Uterus (tissue), 3 donors: ENCODE measurements at regions not wholly inside any gene's neighbourhood (a gene's known extent, or its start where the extent isn't known, plus 50 kb on each side); places are given as distances from the start of the nearest gene placed in this dataset.

ENCODE experiments used
- DNase-seq, 2 donors: peaks; one replicate each; pipeline ENCODE4 v3.0.0-alpha.2; 2019 to 2020
- H3K27ac ChIP-seq, 2 donors: fragments of 200-600 bp; sonication (generic); 1 replicate in 1 of 2; 2 replicates in 1 of 2; pipeline ENCODE4 v1.5.1; 2016 to 2018
- H3K27me3 ChIP-seq, 2 donors: fragments of 200-600 bp; sonication (generic); one replicate each; pipeline ENCODE4 v1.5.1; 2018 to 2019; ENCODE audit warnings: control low read depth in 1 of 2
- H3K36me3 ChIP-seq, 2 donors: fragments of 200-600 bp; sonication (generic); one replicate each; pipeline ENCODE4 v1.5.1; 2019; ENCODE audit warnings: control low read depth in 1 of 2
- H3K4me1 ChIP-seq, 2 donors: fragments of 200-600 bp; sonication (generic); one replicate each; pipeline ENCODE4 v1.5.1; 2018 to 2019; ENCODE audit warnings: control low read depth in 1 of 2
- H3K4me3 ChIP-seq, 2 donors: fragments of 200-600 bp; sonication (generic); 1 replicate in 1 of 2; 2 replicates in 1 of 2; pipeline ENCODE4 v1.5.1; 2018 to 2019; ENCODE audit warnings: mild to moderate bottlenecking in 1 of 2
- H3K9me3 ChIP-seq, 2 donors: fragments of 200-600 bp; sonication (generic); one replicate each; pipeline ENCODE4 v1.5.1; 2019; ENCODE audit warnings: control low read depth in 1 of 2
- CTCF ChIP-seq, 4 experiments: fragments of 200-600 bp in 2 of 4; fragments of 450-650 bp in 2 of 4; sonication (generic) in 2 of 4; IDR thresholded peaks; one replicate each; pipeline ENCODE4 v1.5.1; 2016 to 2019; ENCODE audit warnings: antibody characterized with exemption in 4 of 4, mild to moderate bottlenecking in 2 of 4, moderate library complexity in 1 of 4
- POLR2A ChIP-seq, 2 donors: fragments of 450-650 bp; IDR thresholded peaks; one replicate each; pipeline ENCODE4 v1.6.1; 2016; ENCODE audit warnings: antibody characterized with exemption in 2 of 2, mild to moderate bottlenecking in 1 of 2, moderate library complexity in 1 of 2
- intact Hi-C: fragments of 100-400 bp; cut with DNase I; formaldehyde crosslinking; loops from one replicate; pipeline ENCODE4 v1.15.1; 2023; ENCODE audit warnings: low total_unique reads
- donor health status: DM: yes; HTN: yes; CAD: no.

DNA sequence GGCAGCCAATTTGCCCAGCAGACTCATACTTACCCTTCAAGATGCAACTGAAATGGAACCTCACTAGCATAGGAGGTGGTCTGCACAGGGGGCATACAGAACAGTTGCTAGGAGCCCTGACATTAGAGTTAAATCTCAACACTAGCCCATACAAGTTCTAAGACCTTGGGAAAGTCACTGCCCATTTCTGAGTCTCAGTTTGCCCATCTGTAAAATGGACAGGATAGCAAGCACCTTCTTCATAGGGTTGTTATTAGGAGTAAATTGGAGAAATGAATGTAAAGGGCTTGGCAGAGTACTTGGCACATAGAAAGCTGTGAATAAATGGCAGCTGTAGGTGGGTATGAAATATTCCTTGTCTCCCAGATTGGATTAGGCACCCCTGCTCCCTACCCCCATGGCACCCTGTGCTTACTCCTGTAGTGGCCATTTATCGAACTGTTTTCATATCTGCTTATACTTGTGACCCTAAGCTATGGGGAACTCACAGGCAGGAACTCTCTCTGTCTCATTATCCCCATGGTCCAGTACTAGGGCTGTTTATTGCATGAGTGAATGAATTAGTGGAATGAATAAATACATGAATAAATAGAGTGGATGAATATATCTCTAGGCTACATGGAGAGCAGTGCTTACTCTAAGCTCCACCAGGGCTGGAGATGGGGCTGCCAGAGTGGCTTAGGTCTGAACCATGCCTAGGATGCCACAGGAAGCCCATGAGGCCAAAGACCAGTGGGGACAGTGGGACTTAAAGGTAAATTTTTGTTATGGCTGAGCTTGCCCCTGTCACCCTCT lies 152.6 kb downstream of the PLPP3 start:
- Histone ChIP-seq H3K4me3 (no peak overlapping the region), H3K27ac (no peak overlapping the region), H3K9me3 (no peaks in the 10 kb centered on the region), H3K4me1 (no peaks in the 10 kb centered on the region), H3K27me3 (no peaks in the 10 kb centered on the region), H3K36me3 (no peaks in the 10 kb centered on the region)
- intact Hi-C loops, result no loop called here
- DNase-seq, result no peak
- TF ChIP-seq POLR2A (IDR thresholded peaks at IDR 0.05) (no peak), CTCF (IDR thresholded peaks at IDR 0.05) (no peak)

- no peak for DNase-seq
- H3K9me3 ChIP-seq, result no peaks in the 10 kb centered on the region
- no peak overlapping the region for H3K4me3 ChIP-seq
- H3K36me3 ChIP-seq, result no peaks in the 10 kb centered on the region
- H3K27ac ChIP-seq, result no peak overlapping the region
- H3K27me3 ChIP-seq, result no peaks in the 10 kb centered on the region
- intact Hi-C loops, result no loop called here
- TF ChIP-seq POLR2A (IDR thresholded peaks at IDR 0.05), result no peak
- no peak for TF ChIP-seq CTCF (IDR thresholded peaks at IDR 0.05)
- no peaks in the 10 kb centered on the region for H3K4me1 ChIP-seq
Observed at GRCh38 chr1:56425494-56426037, 153.8 kb downstream of the PLPP3 start.

- peak; percentile 24 to 37 for DNase-seq
- intact Hi-C loops, result no loop called here
- TF ChIP-seq CTCF (IDR thresholded peaks at IDR 0.05) (no peak), POLR2A (IDR thresholded peaks at IDR 0.05) (no peak)
- Histone ChIP-seq H3K36me3 (no peaks in the 10 kb centered on the region), H3K4me1 (no peaks in the 10 kb centered on the region), H3K9me3 (no peaks in the 10 kb centered on the region), H3K27me3 (no peaks in the 10 kb centered on the region), H3K4me3 (no peak overlapping the region), H3K27ac (no peak overlapping the region)
Observed at GRCh38 chr1:56424744-56425493, 154.4 kb downstream of the PLPP3 start.

DNA sequence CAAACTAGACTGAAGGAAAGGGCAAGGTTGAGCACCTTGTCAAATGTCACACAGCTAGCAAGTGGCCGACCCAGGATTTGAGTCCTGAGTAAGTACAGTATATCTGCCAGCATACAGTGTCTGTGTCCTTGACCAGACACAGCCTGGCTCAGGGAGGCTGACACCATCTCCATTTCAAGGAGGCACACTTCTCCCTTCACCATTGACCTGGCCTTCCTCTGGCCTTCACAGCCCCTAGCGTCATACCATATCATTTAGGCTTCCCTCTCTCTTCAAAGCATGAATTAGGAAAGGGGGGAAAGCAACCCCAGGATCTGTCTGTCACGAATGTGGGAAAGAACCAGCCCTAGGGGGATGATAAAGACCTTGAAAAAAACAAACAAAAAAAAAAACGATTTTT lies 155.6 kb downstream of the PLPP3 start:
- DNase-seq, result no peak
- no peaks in the 10 kb centered on the region for H3K36me3 ChIP-seq
- H3K4me3 ChIP-seq, result no peak overlapping the region
- intact Hi-C loops, result no loop called here
- no peak for TF ChIP-seq CTCF (IDR thresholded peaks at IDR 0.05)
- TF ChIP-seq POLR2A (IDR thresholded peaks at IDR 0.05), result no peak
- no peaks in the 10 kb centered on the region for H3K27me3 ChIP-seq
- H3K9me3 ChIP-seq, result no peaks in the 10 kb centered on the region
- no peaks in the 10 kb centered on the region for H3K4me1 ChIP-seq
- H3K27ac ChIP-seq, result no peak overlapping the region

GRCh38 chr1:56418151-56418631 lies 161.2 kb downstream of the PLPP3 start:
- H3K9me3 ChIP-seq, result no peaks in the 10 kb centered on the region
- DNase-seq, result no peak
- no peaks in the 10 kb centered on the region for H3K36me3 ChIP-seq
- H3K27me3 ChIP-seq, result no peaks in the 10 kb centered on the region
- no peak overlapping the region for H3K27ac ChIP-seq
- intact Hi-C loops, result no loop called here
- H3K4me3 ChIP-seq, result no peak overlapping the region
- no peak for TF ChIP-seq POLR2A (IDR thresholded peaks at IDR 0.05)
- no peak for TF ChIP-seq CTCF (IDR thresholded peaks at IDR 0.05)
- no peaks in the 10 kb centered on the region for H3K4me1 ChIP-seq
